GM23338 (cell line): ENCODE measurements at regions not wholly inside any gene's neighbourhood (a gene's known extent, or its start where the extent isn't known, plus 50 kb on each side); places are given as distances from the start of the nearest gene placed in this dataset.

Source experiments
- POLR2AphosphoS5 ChIP-seq: IDR thresholded peaks from 2 replicates; pipeline ENCODE4 v1.6.1; 2016; ENCODE audit warnings: antibody characterized with exemption, low read depth
- TF ChIP-seq, protein P1 (sequence below), 2 experiments: fragments of 200-600 bp in 1 of 2; sonication (generic) in 1 of 2; conservative IDR thresholded peaks; 2 replicates each; pipeline versions ENCODE4 v1.5.1 to v1.6.1; 2016 to 2017; ENCODE audit warnings: antibody characterized with exemption in 2 of 2, low read depth in 2 of 2, mild to moderate bottlenecking in 2 of 2, moderate library complexity in 1 of 2

DNA sequence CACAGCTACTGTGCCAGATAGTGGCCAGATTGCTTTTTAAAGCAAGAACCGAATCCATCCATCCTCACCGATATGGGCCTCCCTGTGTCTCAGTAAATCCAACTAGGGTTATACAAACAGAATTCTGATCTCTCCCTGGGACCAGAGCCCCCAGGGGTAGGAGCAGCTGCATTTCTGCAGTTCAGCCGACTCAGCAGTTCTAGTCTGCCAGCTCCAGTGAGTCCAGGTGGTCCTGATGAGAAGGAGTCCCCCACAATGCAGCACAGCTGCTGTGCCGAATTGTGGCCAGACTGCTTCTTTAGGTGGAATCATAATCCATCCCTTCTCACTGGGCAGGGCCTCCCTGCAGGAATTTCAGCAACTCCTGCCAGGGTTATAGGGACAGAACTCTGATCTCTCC, 532.9 kb downstream of the ACTRT1 start:
- no peak for TF ChIP-seq POLR2AphosphoS5
- TF ChIP-seq, protein P1, sequence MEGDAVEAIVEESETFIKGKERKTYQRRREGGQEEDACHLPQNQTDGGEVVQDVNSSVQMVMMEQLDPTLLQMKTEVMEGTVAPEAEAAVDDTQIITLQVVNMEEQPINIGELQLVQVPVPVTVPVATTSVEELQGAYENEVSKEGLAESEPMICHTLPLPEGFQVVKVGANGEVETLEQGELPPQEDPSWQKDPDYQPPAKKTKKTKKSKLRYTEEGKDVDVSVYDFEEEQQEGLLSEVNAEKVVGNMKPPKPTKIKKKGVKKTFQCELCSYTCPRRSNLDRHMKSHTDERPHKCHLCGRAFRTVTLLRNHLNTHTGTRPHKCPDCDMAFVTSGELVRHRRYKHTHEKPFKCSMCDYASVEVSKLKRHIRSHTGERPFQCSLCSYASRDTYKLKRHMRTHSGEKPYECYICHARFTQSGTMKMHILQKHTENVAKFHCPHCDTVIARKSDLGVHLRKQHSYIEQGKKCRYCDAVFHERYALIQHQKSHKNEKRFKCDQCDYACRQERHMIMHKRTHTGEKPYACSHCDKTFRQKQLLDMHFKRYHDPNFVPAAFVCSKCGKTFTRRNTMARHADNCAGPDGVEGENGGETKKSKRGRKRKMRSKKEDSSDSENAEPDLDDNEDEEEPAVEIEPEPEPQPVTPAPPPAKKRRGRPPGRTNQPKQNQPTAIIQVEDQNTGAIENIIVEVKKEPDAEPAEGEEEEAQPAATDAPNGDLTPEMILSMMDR (conservative IDR thresholded peaks at IDR 0.05; ENCODE audit: low read depth in 2 of 2): no peak
